CD4-positive, alpha-beta T cell treated with Interleukin-4 for 4 hours (primary cell): ENCODE measurements at regions not wholly inside any gene's neighbourhood (a gene's known extent, or its start where the extent isn't known, plus 50 kb on each side); places are given as distances from the start of the nearest gene placed in this dataset.

Experiments used
- DNase-seq: peaks from one replicate; pipeline ENCODE4 v3.0.0-alpha.2; 2020

- no peak for DNase-seq
Measured at GRCh38 chr10:88062385-88062784, 199.0 kb downstream of the PTEN start.

- no peak for DNase-seq
Measured at GRCh38 chr10:88062798-88063472, 199.5 kb downstream of the PTEN start.

- DNase-seq = no peak
Measured at GRCh38 chr10:88063861-88064557, 200.6 kb downstream of the PTEN start.

GRCh38 chr10:88064608-88065382 lies 201.4 kb downstream of the PTEN start:
- DNase-seq = peak; percentile 61

- DNase-seq = no peak
Measured at GRCh38 chr10:88065383-88066049, 202.1 kb downstream of the PTEN start.

- no peak for DNase-seq
Measured at GRCh38 chr10:88066319-88066718, 202.9 kb downstream of the PTEN start.

- peak; percentile 42 for DNase-seq
Measured at GRCh38 chr10:88066876-88067275, 203.5 kb downstream of the PTEN start.

- no peak for DNase-seq
Measured at GRCh38 chr10:88067737-88068136, 204.3 kb downstream of the PTEN start.

GRCh38 chr10:88069338-88069737 lies 205.9 kb downstream of the PTEN start:
- no peak for DNase-seq

GRCh38 chr10:88070080-88070880 lies 206.9 kb downstream of the PTEN start:
- no peak for DNase-seq

GRCh38 chr10:88071879-88072278 lies 208.5 kb downstream of the PTEN start:
- DNase-seq = no peak

GRCh38 chr10:88073682-88074081 lies 210.3 kb downstream of the PTEN start:
- DNase-seq = no peak

- DNase-seq = no peak
Measured at GRCh38 chr10:88074971-88075370, 211.5 kb downstream of the PTEN start.

GRCh38 chr10:88076027-88076880 lies 212.8 kb downstream of the PTEN start:
- no peak for DNase-seq

- DNase-seq = no peak
Measured at GRCh38 chr10:88077977-88078376, 214.6 kb downstream of the PTEN start.

- DNase-seq = no peak
Measured at GRCh38 chr10:88080213-88080612, 216.8 kb downstream of the PTEN start.

- no peak for DNase-seq
Measured at GRCh38 chr10:88081457-88082054, 218.1 kb downstream of the PTEN start.

- DNase-seq = no peak
Measured at GRCh38 chr10:88082391-88082790, 219.0 kb downstream of the PTEN start.

- DNase-seq = no peak
Measured at GRCh38 chr10:88082806-88083596, 219.6 kb downstream of the PTEN start.

GRCh38 chr10:88083597-88083989 lies 220.2 kb downstream of the PTEN start:
- no peak for DNase-seq
